NCI-H146 (cell line): ENCODE measurements at regions not wholly inside any gene's neighbourhood (a gene's known extent, or its start where the extent isn't known, plus 50 kb on each side); places are given as distances from the start of the nearest gene placed in this dataset.
"Not testable (repeated sequence)": the region's sequence is repeated elsewhere in the genome, so short reads cannot be mapped to it uniquely, and the experiment has no call there.

ENCODE experiments used
- DNase-seq: peaks from one replicate; lab custom pipeline; 2025; lab: John Stamatoyannopoulos, UW

- DNase-seq: no peak
These were observed 170.8 kb upstream of the BET1 start for GRCh38 chr7:94174956-94175355.

GRCh38 chr7:94176694-94177200, 172.6 kb upstream of the BET1 start:
- no peak for DNase-seq

GRCh38 chr7:94177441-94177840, 173.3 kb upstream of the BET1 start:
- DNase-seq: no peak

- DNase-seq: no peak
These were observed 174.1 kb upstream of the BET1 start for GRCh38 chr7:94178230-94178629.

GRCh38 chr7:94179466-94179865, 175.3 kb upstream of the BET1 start:
- DNase-seq: no peak

- DNase-seq: no peak
These were observed 177.9 kb upstream of the BET1 start for GRCh38 chr7:94182066-94182465.

- no peak for DNase-seq
These were observed 178.6 kb upstream of the BET1 start for GRCh38 chr7:94182721-94183120.

- no peak for DNase-seq
These were observed 179.2 kb upstream of the BET1 start for GRCh38 chr7:94183289-94183749.

- no peak for DNase-seq
These were observed 179.7 kb upstream of the BET1 start for GRCh38 chr7:94183891-94184290.

GRCh38 chr7:94188350-94188749, 184.2 kb upstream of the BET1 start:
- DNase-seq: no peak

GRCh38 chr7:94190599-94191061, 186.5 kb upstream of the BET1 start:
- DNase-seq: no peak

GRCh38 chr7:94194426-94194825, 190.3 kb upstream of the BET1 start:
- DNase-seq: not testable (repeated sequence)

GRCh38 chr7:94195201-94195600, 191.0 kb upstream of the BET1 start:
- no peak for DNase-seq

GRCh38 chr7:94195813-94196212, 191.7 kb upstream of the BET1 start:
- DNase-seq: no peak

GRCh38 chr7:94205529-94205928, 189.2 kb upstream of the COL1A2 start:
- DNase-seq: no peak

GRCh38 chr7:94206295-94206694, 188.4 kb upstream of the COL1A2 start:
- no peak for DNase-seq

- no peak for DNase-seq
These were observed 182.5 kb upstream of the COL1A2 start for GRCh38 chr7:94212160-94212559.

GRCh38 chr7:94216944-94217461, 177.7 kb upstream of the COL1A2 start:
- no peak for DNase-seq

GRCh38 chr7:94217766-94218165, 176.9 kb upstream of the COL1A2 start:
- no peak for DNase-seq

GRCh38 chr7:94222516-94222915, 172.2 kb upstream of the COL1A2 start:
- DNase-seq: no peak

- peak; percentile 72 for DNase-seq
These were observed 171.2 kb upstream of the COL1A2 start for GRCh38 chr7:94223375-94224084.

GRCh38 chr7:94228223-94228622, 166.5 kb upstream of the COL1A2 start:
- DNase-seq: no peak

- no peak for DNase-seq
These were observed 166.0 kb upstream of the COL1A2 start for GRCh38 chr7:94228678-94229077.

GRCh38 chr7:94231305-94231704, 163.4 kb upstream of the COL1A2 start:
- DNase-seq: no peak
